Endothelial cell (in vitro differentiated cells): ENCODE measurements at regions not wholly inside any gene's neighbourhood (a gene's known extent, or its start where the extent isn't known, plus 50 kb on each side); places are given as distances from the start of the nearest gene placed in this dataset.

Experiments used
- DNase-seq: peaks from one replicate; pipeline ENCODE4 v3.0.0; 2021; ENCODE audit warnings: low spot score
- H3K27ac Mint-ChIP-seq: one replicate; pipeline ENCODE4 v1.8.0; 2021; ENCODE audit warnings: mixed read lengths, inconsistent platforms; ENCODE audit not compliant: unreplicated experiment
- H3K27me3 Mint-ChIP-seq: one replicate; pipeline ENCODE4 v1.8.0; 2021; ENCODE audit warnings: mild to moderate bottlenecking, moderate library complexity, mixed read lengths, inconsistent platforms; ENCODE audit not compliant: unreplicated experiment
- H3K36me3 Mint-ChIP-seq: one replicate; pipeline ENCODE4 v1.8.0; 2021; ENCODE audit warnings: mild to moderate bottlenecking, low read depth, mixed read lengths, inconsistent platforms; ENCODE audit not compliant: unreplicated experiment
- H3K4me1 Mint-ChIP-seq: one replicate; pipeline ENCODE4 v1.8.0; 2021; ENCODE audit warnings: mild to moderate bottlenecking, mixed read lengths, inconsistent platforms; ENCODE audit not compliant: unreplicated experiment
- H3K4me3 Mint-ChIP-seq: one replicate; pipeline ENCODE4 v1.8.0; 2021; ENCODE audit warnings: mild to moderate bottlenecking, mixed read lengths, inconsistent platforms; ENCODE audit not compliant: unreplicated experiment
- H3K9me3 Mint-ChIP-seq: one replicate; pipeline ENCODE4 v1.8.0; 2021; ENCODE audit warnings: mixed read lengths, inconsistent platforms; ENCODE audit not compliant: unreplicated experiment
- CTCF ChIP-seq: fragments of 200-600 bp; sonication (generic); IDR thresholded peaks from one replicate; pipeline ENCODE4 v1.5.0; 2021; ENCODE audit warnings: antibody characterized with exemption; ENCODE audit not compliant: unreplicated experiment

GRCh38 chr12:76688631-76689030 is 75.3 kb upstream of the ZDHHC17 start:
- H3K4me3 Mint-ChIP-seq: no peak overlapping the region
- H3K27ac Mint-ChIP-seq: no peak overlapping the region
- H3K9me3 Mint-ChIP-seq: no peaks in the 10 kb centered on the region
- TF ChIP-seq CTCF: peak; percentile 22
- no peak for DNase-seq
- H3K4me1 Mint-ChIP-seq: peaks cover 10% of the 10 kb centered on the region
- H3K36me3 Mint-ChIP-seq: no peaks in the 10 kb centered on the region
- H3K27me3 Mint-ChIP-seq: peaks cover 2% of the 10 kb centered on the region

GRCh38 chr12:76690921-76691700 is 72.8 kb upstream of the ZDHHC17 start:
- Mint-ChIP-seq H3K4me3 (no peak overlapping the region), H3K9me3 (no peaks in the 10 kb centered on the region), H3K36me3 (no peaks in the 10 kb centered on the region), H3K27me3 (peaks cover 6% of the 10 kb centered on the region), H3K4me1 (peaks cover 8% of the 10 kb centered on the region), H3K27ac (no peak overlapping the region)
- TF ChIP-seq CTCF: no peak
- DNase-seq: no peak

- no peak for DNase-seq
- no peak overlapping the region for H3K4me3 Mint-ChIP-seq
- peaks cover 19% of the 10 kb centered on the region for H3K4me1 Mint-ChIP-seq
- TF ChIP-seq CTCF: no peak
- no peak overlapping the region for H3K27ac Mint-ChIP-seq
- no peaks in the 10 kb centered on the region for H3K36me3 Mint-ChIP-seq
- H3K9me3 Mint-ChIP-seq: no peaks in the 10 kb centered on the region
- H3K27me3 Mint-ChIP-seq: peaks cover 7% of the 10 kb centered on the region
Measured at GRCh38 chr12:76692846-76693245, 71.1 kb upstream of the ZDHHC17 start.

- Mint-ChIP-seq H3K9me3 (no peaks in the 10 kb centered on the region), H3K27ac (no peak overlapping the region), H3K36me3 (no peaks in the 10 kb centered on the region), H3K4me1 (peaks cover 34% of the 10 kb centered on the region), H3K4me3 (no peak overlapping the region), H3K27me3 (peaks cover 5% of the 10 kb centered on the region)
- TF ChIP-seq CTCF: no peak
- DNase-seq: no peak
Measured at GRCh38 chr12:76694369-76694768, 69.5 kb upstream of the ZDHHC17 start.

GRCh38 chr12:76696186-76696585 is 67.7 kb upstream of the ZDHHC17 start:
- no peak for DNase-seq
- Mint-ChIP-seq H3K4me1 (peaks cover 40% of the 10 kb centered on the region), H3K27me3 (peaks cover 5% of the 10 kb centered on the region), H3K36me3 (no peaks in the 10 kb centered on the region), H3K9me3 (no peaks in the 10 kb centered on the region), H3K4me3 (no peak overlapping the region), H3K27ac (no peak overlapping the region)
- TF ChIP-seq CTCF: no peak
